ENCODE measurements at regions not wholly inside any gene's neighbourhood (a gene's known extent, or its start where the extent isn't known, plus 50 kb on each side); places are given as distances from the start of the nearest gene placed in this dataset.

DNA sequence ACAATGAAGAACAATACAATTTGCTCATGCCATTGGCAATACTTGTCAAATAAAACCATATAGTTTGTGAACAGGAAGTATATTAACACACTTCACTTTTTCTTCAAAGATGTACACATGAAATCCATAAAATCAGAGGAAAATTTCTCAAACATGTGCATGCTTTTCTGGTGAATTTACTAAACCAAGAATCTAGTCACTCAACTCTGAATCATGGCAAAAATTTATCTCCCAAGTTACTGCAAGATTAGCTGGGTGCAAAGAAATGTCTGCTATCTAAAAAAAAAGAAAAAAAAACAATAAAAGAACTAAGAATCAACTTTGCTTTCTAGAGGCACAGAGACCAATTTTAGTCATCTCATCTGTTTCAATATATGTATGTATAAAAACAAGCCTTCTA is 419.2 kb downstream of the NR4A2 start:
- TF ChIP-seq, protein P1, sequence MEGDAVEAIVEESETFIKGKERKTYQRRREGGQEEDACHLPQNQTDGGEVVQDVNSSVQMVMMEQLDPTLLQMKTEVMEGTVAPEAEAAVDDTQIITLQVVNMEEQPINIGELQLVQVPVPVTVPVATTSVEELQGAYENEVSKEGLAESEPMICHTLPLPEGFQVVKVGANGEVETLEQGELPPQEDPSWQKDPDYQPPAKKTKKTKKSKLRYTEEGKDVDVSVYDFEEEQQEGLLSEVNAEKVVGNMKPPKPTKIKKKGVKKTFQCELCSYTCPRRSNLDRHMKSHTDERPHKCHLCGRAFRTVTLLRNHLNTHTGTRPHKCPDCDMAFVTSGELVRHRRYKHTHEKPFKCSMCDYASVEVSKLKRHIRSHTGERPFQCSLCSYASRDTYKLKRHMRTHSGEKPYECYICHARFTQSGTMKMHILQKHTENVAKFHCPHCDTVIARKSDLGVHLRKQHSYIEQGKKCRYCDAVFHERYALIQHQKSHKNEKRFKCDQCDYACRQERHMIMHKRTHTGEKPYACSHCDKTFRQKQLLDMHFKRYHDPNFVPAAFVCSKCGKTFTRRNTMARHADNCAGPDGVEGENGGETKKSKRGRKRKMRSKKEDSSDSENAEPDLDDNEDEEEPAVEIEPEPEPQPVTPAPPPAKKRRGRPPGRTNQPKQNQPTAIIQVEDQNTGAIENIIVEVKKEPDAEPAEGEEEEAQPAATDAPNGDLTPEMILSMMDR (IDR thresholded peaks at IDR 0.05) = no peak

DNA sequence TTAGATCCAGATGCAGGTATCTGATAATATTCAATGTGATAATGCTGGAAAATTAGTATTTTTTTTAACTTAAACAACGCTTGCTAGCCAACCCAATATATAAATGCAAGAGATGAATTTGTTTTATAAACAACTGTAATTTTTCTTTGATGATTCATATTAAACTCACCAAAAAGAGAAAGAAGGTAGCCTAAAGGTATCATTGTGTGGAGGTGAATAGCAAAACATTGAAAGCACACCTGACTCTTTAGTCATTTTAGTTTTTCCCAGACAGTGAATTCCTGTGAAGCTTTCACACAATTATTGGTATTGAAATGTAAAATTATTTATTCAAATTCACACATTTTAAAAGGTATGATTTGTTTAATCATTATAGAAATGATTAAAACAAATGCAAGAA is 424.0 kb downstream of the NR4A2 start:
- TF ChIP-seq, protein P1 (IDR thresholded peaks at IDR 0.05) = no peak

DNA sequence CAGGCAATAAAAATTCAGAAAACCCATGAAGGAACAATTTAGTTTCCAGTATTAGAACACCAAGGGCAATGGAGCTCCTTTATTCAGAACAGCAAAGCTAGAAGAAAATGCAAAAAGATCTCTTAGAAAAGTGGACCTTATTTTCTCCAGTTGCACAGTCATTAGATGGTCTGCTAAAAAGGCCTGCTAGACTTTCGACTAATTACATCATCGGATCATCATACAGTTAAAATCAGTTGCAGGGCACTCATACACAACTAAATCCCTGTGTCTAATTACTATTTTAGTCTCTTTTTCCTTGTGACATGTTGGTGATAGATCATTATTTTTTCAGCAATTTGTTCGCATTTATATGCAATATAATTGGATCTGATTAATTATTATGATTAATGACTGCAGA is 425.3 kb downstream of the NR4A2 start:
- TF ChIP-seq, protein P1 (IDR thresholded peaks at IDR 0.05) = no peak

DNA sequence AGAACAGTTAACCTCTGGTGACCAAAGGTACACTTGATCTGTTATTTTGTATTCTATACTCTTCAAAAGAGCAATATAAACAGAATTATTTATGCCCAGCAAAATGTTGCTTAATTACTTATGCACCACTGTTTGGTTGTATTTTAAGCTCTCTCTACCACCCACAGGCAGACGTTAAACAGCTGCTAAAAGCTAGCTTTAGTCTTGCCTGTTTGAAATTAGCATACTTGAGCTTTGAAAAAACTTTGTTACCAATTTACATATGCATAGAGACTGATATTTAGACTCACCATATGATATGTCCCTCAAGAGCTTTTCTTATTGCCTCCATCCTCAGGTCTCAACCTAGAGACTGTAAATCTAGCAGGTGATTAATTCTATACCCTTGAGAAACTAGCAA is 426.9 kb downstream of the NR4A2 start:
- TF ChIP-seq, protein P1 (IDR thresholded peaks at IDR 0.05) = no peak

DNA sequence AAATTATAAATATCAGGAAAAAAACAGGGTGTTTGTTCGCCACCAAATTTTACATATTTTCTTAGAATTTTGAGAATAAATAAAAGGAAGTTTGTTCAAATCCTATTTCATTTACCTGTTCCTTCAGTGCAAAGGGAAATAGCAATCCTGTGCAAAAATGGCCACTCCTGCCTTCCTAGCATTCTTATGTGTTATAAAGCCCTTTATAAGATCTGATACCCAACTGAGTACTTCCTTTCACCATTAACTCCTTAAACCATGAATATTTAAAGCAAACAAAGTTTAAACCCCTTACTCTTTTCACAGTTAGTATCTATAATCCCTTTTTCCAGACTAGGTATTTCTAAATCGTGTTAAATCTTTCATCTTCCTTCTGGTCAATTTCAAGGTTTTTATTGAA is 427.8 kb downstream of the NR4A2 start:
- TF ChIP-seq, protein P1 (IDR thresholded peaks at IDR 0.05) = no peak

DNA sequence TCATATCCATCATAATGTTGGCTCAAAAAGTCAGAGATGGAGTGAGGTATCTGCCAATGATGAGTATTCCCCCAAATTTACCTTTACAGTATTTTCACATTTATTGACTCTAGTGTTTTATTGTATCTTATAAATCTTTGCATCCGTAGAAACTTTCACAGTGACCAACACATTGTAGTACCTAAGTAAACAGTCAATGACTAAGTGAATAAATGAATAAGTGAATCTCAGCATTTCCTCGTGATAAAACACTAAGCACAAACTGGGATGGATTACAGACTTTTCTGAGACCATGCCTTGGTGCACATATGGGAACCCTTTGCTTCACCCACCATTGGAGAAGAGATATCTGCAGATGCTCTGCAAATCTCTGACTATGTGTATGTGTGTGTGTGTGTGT is 429.9 kb downstream of the NR4A2 start:
- TF ChIP-seq, protein P1 (IDR thresholded peaks at IDR 0.05) = no peak

DNA sequence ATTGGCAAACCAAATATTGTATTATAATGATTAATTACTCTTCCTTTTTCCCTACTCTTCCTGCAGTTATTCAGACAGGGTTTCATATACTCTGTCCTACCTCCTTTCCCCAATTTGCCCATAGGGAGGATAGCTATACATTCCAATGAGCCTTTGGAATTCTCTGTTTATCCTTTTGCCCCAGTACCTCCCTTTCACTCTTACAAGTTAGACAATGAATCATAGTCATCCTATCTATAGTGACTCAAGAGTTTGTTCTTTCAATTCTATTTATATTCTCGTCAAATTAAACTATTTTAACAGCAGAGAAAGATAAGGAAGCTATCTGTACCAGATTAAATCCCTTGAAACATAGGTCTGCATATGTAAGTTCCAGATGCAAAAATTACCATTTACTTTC is 437.5 kb downstream of the NR4A2 start:
- TF ChIP-seq, protein P1 (IDR thresholded peaks at IDR 0.05) = no peak

DNA sequence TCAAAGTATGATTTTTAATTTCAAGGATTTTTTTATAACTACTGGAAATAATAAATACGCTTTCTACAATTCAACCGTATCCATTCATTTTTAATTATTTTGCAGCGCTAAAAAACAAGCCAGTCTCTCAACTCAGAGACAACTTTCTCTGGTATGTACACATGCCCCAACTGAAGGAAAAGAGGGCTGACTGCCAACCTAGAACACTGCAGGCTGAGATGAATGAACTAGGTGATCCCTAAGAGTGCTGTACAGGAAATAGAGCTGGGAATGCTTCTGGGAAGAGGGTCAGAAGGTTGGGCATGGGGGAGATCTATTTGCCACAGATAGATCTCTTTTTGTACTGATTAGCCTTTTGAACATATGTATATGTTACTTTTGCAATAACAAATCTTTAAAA is 460.1 kb downstream of the NR4A2 start:
- TF ChIP-seq, protein P1 (IDR thresholded peaks at IDR 0.05) = no peak
